Stimulated activated CD4-positive, alpha-beta T cell treated with anti-CD3 and anti-CD28 coated beads, Interleukin-15, amount 100 ng/mL, for 24 hours (primary cell): ENCODE measurements at regions not wholly inside any gene's neighbourhood (a gene's known extent, or its start where the extent isn't known, plus 50 kb on each side); places are given as distances from the start of the nearest gene placed in this dataset.
A peak's percentile ranks its signal among the peaks of the same experiment; 100 is the strongest.

Source experiments
- DNase-seq: peaks from one replicate; pipeline ENCODE4 v3.0.0-alpha.2; 2020

DNA sequence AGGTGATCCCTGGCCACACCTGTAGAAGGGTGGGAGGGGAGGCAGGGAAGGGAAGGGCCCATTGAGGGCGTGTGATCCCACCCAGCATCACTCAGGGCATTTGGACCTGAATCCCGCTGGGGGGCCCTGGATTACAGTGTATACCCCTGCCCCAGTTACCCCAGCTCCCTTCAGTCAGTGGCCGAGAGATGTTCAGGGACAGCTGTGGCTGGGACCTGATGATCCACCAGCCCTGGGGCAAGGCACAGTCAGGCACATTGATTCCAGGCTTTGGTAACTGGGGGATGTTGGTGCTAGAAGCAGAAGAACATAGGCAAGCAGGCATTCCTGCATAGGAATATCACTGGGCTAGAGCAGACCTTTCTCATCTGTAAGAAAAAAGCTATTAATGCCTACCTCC, 170.3 kb downstream of the FOXL1 start:
- DNase-seq = no peak

DNA sequence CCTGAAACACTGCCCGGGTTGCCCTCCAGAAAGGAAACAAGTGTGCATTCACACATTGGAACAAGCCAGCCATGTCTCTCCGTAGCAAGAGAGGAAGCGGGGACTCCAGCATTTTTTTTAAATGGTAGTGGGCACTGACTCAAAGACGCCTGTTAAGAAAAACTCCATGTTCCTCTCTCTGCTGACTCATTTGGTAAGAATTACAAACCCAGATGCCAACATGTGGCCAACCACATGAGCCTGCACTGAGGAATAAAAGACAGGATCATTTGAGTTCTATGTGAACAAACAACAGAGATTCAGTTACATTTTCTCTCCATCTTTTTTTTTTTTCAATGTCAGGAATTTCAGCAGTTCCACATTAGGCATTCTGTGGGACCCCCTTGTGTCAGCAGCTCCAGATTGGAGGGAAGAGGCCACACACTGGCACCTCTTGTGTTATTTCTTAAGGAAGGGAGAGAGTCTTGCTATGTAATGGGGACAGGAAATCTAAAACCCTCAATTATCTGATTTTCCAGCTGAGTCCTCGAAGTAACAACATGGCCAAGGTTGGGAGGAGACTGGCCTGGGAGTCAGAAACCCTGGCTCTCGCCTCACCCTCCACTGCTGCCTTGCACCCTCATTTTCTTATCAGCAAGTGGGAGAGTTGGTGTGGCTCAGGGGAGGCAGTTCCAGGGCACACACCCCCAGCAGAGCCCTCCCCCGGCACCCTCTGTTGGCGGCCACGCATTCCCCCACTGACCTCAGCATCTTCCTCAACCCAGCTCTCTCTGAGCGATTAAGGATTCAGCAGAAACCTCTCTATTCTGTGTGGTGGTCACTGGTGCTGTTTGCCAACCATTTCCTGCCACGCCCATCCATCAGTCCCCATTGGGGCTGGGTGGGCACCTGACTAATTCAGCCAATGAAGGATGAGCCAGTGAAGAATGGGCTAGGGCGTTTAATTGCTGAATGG, 173.0 kb downstream of the FOXL1 start:
- no peak for DNase-seq

DNA sequence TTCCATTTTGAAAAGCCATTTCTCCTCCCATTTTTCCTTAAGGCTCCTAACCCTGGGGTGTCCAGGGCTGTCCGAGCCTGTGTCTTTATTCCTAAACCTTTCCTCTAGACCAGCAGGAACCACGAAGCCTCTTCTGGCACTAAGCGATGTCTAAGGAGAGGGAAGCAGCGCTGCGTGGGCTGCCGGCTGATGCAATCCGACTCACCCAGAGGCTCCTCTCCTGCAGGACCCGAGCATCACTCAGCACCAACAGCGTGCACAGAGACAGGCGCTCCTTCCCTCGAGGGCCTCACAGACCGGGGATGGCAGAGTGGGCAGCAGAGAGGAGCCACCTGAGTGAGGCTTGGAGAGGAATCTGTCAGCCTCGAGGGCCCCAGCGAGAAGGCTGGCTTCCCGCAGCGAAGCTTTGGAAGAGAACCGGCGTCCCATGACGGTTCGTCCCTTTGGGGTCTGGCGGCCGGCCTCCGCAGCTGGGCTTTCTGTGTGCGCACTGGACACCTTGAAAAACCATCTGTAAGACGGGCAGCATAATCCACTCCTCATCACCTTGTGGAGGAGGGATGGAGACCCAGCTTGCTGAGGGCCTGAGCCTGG, 174.3 kb downstream of the FOXL1 start:
- DNase-seq = no peak

DNA sequence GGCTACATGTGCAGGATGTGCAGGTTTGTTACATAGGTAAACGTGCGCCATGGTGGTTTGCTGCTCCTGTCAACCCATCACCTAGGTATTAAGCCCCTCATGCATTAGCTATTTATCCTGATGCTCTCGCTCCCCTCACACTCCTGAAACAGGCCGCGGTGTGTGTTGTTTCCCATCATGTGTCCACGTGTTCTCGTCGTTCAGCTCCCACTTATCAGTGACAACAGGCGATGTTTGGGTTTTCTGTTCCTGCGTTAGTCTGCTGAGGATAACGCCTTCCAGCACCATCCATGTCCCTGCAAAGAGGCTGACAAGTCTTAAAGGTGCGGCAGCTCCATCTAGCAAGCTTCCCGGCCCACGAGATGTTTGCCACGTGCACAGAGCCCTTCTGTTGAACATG, 175.1 kb downstream of the FOXL1 start:
- no peak for DNase-seq

DNA sequence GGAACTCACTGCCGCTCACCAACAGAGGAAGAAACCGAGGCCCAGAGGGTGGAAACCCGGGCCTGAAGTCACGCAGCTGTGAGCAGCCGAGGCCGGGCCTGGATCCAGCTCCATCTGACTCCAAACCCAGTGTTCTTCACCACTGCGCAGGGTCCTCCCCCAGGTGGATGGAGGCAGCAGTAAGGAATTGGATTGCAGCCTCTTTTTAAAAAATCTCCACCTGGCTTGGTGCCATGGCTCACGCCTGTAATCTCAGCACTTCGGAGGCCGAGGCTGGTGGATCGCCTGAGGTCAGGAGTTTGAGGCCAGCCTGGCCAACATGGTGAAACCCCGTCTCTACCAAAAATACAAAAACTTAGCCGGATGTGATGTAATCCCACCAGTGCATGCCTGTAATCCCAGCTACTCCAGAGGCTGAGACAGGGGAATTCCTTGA, 177.2 kb downstream of the FOXL1 start:
- no peak for DNase-seq

DNA sequence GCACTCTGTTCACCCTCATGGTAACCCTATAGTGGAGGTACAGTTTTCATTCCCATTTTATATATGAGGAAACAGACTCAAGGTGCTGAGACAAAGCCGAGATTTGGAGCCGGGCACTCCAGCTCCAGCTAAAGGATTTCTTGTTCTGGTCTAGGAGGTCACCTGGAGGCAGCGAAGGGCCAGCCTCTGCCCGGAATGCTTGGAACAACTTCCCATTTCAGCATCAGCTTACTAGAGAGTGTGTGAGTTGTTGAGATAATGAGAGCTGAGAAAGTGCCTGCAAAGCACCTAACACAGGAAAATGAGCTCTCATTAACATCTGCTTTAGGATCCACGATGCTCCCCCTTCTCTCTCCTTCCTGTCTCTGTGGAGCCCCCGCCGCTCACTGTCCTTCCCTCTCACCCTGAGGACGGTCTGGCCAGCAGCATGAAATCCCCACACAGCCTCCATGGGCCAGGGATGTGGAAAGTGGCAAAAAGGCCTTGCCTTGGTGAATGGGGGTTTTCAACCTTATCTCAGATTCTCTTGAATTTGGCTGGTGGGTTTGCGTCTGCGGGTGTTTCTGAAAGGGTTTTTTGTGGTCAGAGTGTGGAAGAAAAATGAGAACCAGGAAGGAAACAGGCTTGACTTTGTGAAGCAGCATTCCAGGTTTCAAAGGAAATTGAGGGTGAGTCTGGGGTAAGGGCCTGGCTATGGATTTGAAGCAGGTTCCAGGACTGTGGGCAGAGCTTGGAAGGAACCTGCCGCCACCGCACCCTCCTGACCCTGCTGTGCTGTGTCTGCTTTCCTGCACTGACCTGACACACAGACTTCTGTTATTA, 178.7 kb downstream of the FOXL1 start:
- no peak for DNase-seq

DNA sequence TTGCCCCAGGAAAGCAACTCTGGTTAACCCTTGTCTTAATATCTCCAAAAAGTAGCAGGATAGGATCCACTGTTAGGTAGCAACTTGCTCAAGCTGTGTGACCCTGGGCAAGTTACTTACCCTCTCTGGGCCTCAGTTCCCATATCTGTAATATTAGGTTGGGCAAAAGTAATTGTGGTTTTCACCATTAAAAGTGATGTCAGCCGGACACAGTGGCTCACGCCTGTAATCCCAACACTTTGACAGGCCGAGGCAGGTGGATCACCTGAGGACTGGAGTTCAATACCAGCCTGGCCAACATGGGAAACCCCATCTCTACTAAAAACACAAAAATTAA, 179.3 kb downstream of the FOXL1 start:
- no peak for DNase-seq

DNA sequence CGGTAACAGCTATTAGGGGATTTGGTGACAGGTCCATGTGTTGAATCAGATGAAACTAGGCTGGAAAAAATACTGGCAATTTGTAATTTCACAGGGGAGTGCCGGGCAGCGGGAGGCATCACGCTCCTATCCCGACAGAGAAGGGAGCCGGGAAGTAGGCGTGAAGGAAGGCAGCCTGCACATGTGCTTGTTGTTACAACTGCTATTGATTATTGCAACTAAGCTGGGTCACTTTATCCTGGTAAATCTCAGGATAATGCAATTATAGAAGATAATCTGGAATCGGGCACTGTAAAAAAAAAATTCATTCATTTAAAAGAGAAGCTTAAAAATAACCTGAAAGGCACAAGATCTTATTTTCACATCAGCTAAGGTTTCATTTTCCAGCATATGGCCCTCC, 180.6 kb downstream of the FOXL1 start:
- DNase-seq = no peak

DNA sequence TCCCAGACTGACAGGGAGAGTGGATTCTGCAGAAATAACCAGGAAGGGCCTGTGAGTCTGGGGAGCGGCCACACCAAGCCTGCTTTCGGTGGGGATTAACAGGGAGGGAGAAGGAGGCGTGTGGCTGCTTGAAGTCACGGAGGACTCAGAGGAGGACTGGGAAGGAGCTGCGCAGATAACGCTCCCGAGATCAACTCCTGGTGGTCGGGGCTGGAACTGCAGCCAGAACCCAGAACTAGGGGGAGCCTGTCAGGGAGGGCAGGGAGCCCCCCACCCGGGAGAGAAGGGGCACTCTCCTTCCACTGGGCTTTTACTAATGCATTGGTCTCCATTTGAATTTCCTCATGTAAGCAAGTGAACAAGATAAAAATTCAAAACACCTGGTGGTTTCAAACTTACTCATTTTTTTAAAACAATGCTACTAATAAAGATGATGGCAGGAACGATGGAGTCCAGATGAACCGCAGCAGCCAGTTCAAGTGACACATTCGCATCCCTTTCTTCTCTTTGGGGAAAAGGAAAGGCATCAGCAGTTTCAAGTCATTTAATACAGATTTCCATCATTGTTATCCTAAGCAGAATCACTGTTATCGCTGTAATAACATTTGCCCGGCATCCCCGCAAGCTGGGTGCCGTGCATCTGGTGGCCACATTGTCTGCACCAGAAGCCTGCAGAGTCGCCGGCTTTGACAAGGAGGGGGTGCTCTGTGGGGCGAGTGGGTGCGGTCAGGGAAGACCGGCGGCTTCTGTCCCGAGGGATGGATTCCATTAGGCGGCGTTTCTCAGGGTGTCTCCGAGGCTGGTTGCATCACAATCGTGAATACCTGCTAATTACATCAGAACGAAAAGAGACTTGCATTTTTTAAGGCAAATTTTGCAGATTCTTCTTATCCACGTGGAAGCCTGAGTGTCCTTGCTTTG, 183.0 kb downstream of the FOXL1 start:
- DNase-seq = peak; percentile 68

DNA sequence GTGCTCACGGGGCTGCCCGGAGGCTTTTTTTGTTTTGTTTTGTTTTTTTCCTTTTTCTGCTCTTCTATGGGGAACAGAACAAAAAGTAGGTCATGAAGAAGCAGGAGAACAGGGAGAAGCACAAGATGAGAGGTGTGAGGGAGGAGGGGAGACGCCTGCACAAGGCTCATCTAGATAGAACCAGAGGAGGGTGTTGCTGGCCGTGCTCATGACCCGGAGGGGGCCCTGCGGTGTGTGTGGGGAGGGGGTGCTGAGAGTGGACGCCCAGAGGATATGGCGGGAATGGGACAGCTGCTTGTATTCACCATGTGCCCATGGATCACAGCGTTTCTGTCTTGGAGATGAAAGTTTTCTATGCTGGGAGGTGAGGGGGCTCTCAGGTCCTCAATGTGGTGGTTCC, 183.7 kb downstream of the FOXL1 start:
- no peak for DNase-seq

DNA sequence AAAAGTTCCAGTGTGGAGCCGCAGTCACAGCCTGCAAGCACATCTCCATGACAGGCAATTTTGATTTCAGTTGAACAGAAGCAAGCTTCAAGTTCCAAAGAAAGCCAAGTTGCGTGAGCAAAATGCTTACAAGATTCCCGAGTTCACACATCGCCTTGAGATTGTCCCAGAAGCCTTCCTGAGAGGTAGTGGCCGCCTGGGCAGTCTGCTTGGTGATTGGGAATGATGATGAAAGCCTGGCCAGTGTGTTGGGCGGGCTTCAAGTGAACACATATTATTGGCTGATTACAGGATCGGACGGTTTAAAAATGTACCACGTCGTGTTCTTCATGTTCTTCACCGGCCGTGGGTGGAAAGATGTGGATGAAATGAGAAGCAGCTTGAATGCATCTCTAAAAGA, 185.5 kb downstream of the FOXL1 start:
- no peak for DNase-seq

DNA sequence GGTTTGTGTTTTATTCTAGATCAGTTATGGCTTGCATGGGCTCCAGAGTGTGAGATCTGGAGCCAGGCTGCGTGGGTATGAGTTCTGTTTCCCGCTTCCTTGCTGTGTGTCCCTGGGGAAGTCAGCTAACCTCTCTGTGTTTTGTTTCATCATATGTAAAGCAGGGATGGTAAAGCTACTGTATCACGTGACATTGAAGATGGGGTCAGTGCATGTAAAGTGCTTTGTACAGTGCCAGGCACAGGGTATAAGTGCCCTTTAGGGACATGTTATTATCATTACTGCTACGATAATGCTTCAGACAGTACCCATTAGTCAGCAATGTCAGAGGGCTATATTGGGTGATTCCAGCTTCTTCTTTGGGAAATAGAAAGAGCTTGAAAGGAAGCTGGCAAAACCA, 186.2 kb downstream of the FOXL1 start:
- no peak for DNase-seq

DNA sequence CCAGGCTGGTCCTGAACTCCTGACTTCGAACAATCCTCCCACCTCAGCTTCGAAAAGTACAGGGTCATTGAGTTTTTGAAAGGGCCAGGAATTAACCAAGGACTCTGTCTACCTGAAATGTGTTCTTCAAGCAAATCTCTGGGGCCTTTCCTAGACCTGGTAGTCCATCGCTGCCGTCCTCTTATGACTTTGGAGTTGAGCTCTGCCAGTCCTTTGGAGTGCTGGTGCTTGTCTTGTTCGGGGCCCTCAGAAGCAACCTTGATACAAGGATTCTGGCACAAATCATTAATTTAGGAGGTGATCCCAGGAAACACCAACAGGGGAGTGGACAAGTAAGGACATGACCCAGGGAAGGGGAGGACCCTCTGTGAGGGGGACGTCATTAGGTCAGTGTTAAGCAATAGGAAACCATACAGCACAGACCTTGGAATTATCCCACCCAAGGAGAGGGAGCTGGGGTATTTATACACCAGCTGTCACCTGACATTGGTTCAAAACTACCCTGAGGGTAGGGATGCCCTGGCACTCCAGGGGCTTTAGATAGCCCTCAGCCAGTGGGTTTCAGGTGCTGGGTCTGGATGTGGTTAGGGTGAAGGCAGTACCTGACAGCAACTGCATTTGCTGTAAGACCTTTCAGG, 187.2 kb downstream of the FOXL1 start:
- DNase-seq = no peak

DNA sequence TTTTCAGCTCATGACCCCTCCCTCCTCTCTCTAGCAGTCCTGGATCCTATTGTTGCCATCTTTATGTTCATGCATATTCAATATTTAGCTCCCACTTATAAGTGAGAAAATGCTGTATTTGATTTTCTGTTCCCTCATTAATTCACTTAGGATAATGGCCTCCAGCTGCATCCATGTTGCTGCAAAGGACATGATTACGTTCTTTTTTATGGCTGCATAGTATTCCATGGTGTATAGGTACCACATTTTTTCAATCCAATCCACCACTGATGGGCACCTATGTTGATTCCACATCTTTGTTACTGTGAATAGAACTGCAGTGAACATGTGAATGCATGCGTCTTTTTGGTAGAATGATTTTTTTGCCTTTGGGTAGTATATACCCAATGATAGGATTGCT, 188.4 kb downstream of the FOXL1 start:
- DNase-seq = no peak

DNA sequence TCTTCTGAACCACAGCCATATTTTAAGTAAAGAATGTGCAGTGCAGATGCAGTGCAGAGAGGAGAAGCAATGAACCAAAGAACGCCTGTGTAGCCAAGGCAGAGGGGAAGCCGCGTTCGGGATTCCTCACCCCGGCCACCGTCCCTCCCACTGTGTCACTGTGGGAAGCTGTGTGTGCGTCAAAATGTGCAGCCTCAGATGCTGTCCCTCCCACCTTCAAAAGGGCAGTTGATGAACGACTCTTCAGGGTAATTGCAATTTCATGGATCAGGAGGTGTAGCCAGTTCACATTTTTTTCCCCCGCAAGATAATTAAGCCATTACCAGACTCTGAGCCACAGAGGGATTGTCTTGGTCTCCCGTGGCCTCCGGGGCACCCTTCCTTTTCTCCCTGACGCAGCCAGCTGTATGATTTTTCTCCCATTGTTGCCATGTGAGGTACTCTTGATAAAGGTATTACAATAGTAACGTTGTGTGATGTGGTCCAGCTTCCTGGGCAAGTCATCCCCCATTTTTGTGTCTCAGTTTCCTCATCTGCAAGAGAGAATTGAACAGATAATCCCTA, 190.0 kb downstream of the FOXL1 start:
- no peak for DNase-seq

DNA sequence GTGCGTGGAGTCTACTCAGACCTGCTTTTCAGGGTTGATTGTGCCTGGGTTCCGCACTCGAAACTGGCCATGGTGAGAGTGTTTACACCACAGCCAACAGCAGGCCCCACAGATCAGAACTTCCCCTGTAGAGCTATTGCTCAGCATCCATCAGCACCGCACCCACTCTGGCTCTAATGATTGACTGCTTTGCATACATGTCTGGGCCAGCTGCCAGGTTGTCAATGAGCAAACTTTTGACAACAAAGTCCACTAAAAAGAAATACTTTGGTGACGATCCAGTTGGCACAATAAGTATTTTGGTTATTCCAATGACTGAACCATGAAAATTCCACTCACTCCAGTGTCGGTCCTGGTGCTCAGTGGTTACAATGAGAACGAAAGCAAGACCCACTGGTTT, 190.7 kb downstream of the FOXL1 start:
- no peak for DNase-seq

DNA sequence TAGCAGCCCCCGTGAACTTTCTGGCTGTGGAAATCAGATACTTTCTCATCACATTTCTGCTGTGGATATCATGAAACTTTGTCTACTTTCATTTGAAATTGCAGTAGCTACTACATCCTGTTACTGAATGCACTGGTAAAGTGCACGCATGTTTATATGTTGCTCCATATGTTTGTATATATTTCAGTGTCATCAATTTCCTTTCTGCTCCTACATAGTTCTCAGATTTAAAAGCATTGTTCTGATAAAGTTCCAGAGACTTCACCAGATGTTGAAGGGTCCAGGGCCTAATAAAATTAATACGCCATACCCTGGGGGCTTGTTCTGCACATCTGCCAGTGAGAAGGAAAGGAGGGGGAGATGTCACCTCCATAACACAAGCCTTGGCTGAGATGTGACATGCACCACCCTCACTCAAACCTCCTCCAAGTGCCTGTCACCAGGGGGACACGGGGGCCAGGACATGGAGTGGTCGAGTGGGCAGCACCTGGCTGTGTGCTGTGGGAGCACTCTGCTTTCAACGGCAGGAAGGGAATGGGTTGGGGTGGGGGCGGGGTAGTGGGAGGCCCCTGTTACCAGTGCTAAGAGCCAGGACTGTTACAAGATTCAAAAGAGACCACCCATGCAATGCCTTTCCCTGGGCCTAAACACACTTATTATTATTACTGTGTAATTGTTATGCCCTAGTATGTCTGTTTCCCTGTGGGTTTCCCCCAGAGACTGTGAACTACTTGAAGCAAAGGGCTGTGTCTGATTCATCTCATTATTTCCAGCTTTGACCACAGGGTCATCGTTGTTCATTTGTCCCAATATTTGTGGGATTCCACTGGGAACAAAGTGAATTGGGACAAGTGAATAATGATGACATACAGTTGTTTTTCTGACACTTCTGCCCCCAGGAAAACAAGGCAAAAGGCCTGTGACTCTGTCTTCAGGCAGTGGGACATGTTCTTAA, 193.4 kb downstream of the FOXL1 start:
- no peak for DNase-seq

DNA sequence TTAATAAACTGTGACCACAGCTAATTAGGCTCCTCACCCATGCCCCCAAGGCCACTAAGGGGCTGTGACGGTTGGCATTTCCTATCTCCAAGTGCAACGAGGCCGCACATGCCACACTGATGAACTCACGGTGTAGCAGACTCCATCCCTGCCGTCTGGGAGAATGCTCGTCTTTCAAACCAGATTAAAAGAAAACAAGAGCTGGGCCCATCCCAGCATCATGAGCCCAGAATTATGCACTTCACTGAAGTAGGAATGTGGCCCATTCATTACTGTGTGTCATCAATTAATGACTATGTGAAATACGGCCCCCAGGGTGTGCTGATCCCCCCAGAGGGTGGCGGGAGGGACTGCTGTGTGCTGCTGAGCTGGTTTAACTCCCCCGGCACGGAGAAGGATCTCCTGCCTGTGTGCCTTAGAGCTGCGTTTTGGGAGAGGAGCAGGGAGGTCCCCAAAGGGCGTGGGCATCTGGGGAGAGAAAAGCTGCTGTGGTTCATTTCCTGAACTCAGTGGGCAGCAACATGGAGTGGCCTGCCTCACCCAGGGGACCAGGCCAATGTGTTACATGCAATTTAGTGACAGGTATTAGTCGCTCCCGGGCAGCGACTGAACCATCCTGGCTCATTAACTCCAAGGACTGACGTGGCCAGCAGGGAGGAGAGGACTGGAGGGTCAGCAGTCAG, 194.5 kb downstream of the FOXL1 start:
- DNase-seq = no peak

DNA sequence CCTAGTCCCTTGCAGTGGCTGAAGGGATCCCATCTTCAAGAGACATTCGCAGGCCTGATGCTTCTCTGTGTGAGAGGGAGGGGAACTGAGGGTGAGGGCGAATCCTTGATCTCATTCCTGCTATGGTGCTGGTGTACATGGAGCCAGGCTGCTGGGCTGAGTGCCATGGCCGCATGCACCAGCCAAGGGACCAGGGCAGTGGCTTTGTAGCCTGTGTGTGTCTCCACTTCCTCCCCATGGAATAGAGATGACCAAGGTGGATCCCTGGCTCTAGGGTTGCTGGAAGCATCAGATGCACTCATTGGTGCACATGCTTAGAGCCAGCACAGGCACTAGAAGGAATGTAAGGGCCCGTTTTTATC, 195.0 kb downstream of the FOXL1 start:
- no peak for DNase-seq

DNA sequence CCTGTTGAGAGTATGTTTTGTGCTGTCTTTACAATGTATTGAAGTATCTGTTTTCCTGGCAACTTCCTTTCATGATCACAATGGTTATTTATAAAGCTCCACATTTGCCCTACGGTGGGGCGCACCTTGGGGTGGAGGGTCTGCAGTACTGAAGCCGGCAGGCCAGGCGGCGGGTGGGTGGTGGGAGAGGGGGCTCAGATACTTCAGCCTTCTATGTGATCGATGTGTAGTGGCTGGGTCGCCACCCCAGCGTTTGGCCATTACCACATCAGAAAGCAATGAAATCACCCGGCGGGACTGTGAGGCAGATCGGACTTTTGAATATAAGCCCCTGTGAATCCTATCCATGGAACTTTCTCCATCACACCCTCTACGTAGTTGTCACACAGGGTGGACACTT, 196.6 kb downstream of the FOXL1 start:
- no peak for DNase-seq
